Panc1 (cell line): ENCODE measurements at regions not wholly inside any gene's neighbourhood (a gene's known extent, or its start where the extent isn't known, plus 50 kb on each side); places are given as distances from the start of the nearest gene placed in this dataset.

Experiments used
- ATAC-seq: fragments of 200-7000 bp; cut with Tn5 transposase; 2 replicates; pipeline ENCODE4 v1.9.1; 2020; ENCODE audit warnings: mild to moderate bottlenecking, moderate library complexity
- BruUV-seq: library from RNA; stranded (reverse); fragments of 400-500 nt; replicated peaks from 2 replicates; lab custom pipeline; 2021; lab: Mats Ljungman, UMichigan
- CTCF ChIA-PET: fragments of 300-600 bp; sonication (Branson Sonifier 250); formaldehyde crosslinking; loops from one replicate; lab custom pipeline; 2022; ENCODE audit warnings: antibody characterized with exemption; lab: Charles Lee
- POLR2A ChIA-PET: fragments of 300-600 bp; sonication (Branson Sonifier 250); formaldehyde crosslinking; loops from one replicate; lab custom pipeline; 2022; ENCODE audit warnings: antibody characterized with exemption; lab: Charles Lee
- DNase-seq: peaks from one replicate; pipeline ENCODE4 v3.0.0-alpha.2; 2010; ENCODE audit warnings: low read depth, low spot score
- H3K27ac ChIP-seq: 2 replicates; pipeline ENCODE4 v1.5.1; 2011; ENCODE audit warnings: mild to moderate bottlenecking, low read length, inconsistent platforms
- H3K27me3 ChIP-seq: fragments of 200-500 bp; sonication (Bioruptor generic); 2 replicates; pipeline ENCODE4 v1.6.0; 2014; ENCODE audit warnings: low read length, inconsistent platforms; ENCODE audit not compliant: control insufficient read depth, insufficient read depth
- H3K36me3 ChIP-seq: fragments of 200-500 bp; sonication (Bioruptor generic); 2 replicates; pipeline ENCODE4 v1.5.1; 2014; ENCODE audit warnings: inconsistent platforms, mild to moderate bottlenecking, low read length, moderate library complexity; ENCODE audit not compliant: control insufficient read depth, insufficient read depth
- H3K4me1 ChIP-seq: 2 replicates; pipeline ENCODE4 v1.5.1; 2011; ENCODE audit warnings: inconsistent platforms, mild to moderate bottlenecking, low read length, moderate library complexity; ENCODE audit not compliant: control insufficient read depth, insufficient read depth
- H3K4me3 ChIP-seq, 2 experiments: 2 replicates each; pipeline ENCODE4 v1.5.1; 2011 to 2012; ENCODE audit warnings: low read depth in 2 of 2, low read length in 2 of 2, mild to moderate bottlenecking in 2 of 2, inconsistent platforms in 1 of 2, moderate library complexity in 1 of 2
- H3K9me3 ChIP-seq: fragments of 200-500 bp; sonication (Bioruptor generic); 2 replicates; pipeline ENCODE4 v1.5.1; 2014; ENCODE audit warnings: low read depth, mild to moderate bottlenecking, inconsistent platforms, low read length, moderate library complexity; ENCODE audit not compliant: control insufficient read depth, insufficient read depth
- CTCF ChIP-seq: fragments of 450-650 bp; IDR thresholded peaks from 2 replicates; pipeline ENCODE4 v1.5.1; 2017; ENCODE audit warnings: mild to moderate bottlenecking
- POLR2AphosphoS5 ChIP-seq: IDR thresholded peaks from 2 replicates; pipeline ENCODE4 v1.6.1; 2012; ENCODE audit warnings: mild to moderate bottlenecking, low read depth, low read length, moderate library complexity
- REST ChIP-seq, 2 experiments: IDR thresholded peaks; 2 replicates each; pipeline ENCODE4 v1.6.1; 2011 to 2012; ENCODE audit warnings: low read depth in 2 of 2, control low read depth in 1 of 2, low read length in 1 of 2, mild to moderate bottlenecking in 1 of 2, moderate library complexity in 1 of 2; ENCODE audit not compliant: insufficient read depth in 1 of 2
- SIN3A ChIP-seq: IDR thresholded peaks from 2 replicates; pipeline ENCODE4 v1.6.1; 2012; ENCODE audit warnings: low read depth, mild to moderate bottlenecking, low read length, moderate library complexity, borderline replicate concordance; ENCODE audit not compliant: insufficient read depth
- TCF7L2 ChIP-seq: IDR thresholded peaks from 2 replicates; pipeline ENCODE4 v1.6.1; 2011; ENCODE audit warnings: mild to moderate bottlenecking, low read depth, low read length, inconsistent platforms
- in situ Hi-C: cut with HindIII; loops from 2 replicates; pipeline ENCODE4 v1.10.0; 2016; ENCODE audit warnings: low sequenced_read_pairs, low pct_unique_long_range_greater_than_20kb
- intact Hi-C: fragments of 100-400 bp; cut with micrococcal nuclease; formaldehyde crosslinking; loops from one replicate; pipeline ENCODE4 v1.10.0; 2022; ENCODE audit not compliant: unreplicated experiment

GRCh38 chr1:96926176-96926575 is 204.6 kb downstream of the PTBP2 start:
- CTCF ChIA-PET, result no interaction called here
- BruUV-seq, result no TSS peak
- no peak for ATAC-seq
- DNase-seq, result no peak
- H3K27me3 ChIP-seq, result no peaks in the 10 kb centered on the region
- H3K4me3 ChIP-seq, result no peak overlapping the region
- H3K4me1 ChIP-seq, result no peaks in the 10 kb centered on the region
- H3K36me3 ChIP-seq, result no peaks in the 10 kb centered on the region
- intact Hi-C loops, result no loop called here
- in situ Hi-C loops, result no loop called here
- TF ChIP-seq SIN3A, result no peak
- TF ChIP-seq TCF7L2, result no peak
- TF ChIP-seq CTCF, result no peak
- no peak for TF ChIP-seq POLR2AphosphoS5
- TF ChIP-seq REST (IDR thresholded peaks at IDR 0.05; ENCODE audit: insufficient read depth in 1 of 2, low read depth in 2 of 2, low read length in 1 of 2), result no peak
- POLR2A ChIA-PET, result no interaction called here
- no peak overlapping the region for H3K27ac ChIP-seq
- peaks cover 6% of the 10 kb centered on the region; the same call in 1 of the 2 replicates for H3K9me3 ChIP-seq

- Histone ChIP-seq H3K4me3 (no peak overlapping the region), H3K27me3 (no peaks in the 10 kb centered on the region), H3K36me3 (no peaks in the 10 kb centered on the region), H3K4me1 (no peaks in the 10 kb centered on the region), H3K9me3 (peaks cover 6% of the 10 kb centered on the region; the same call in 1 of the 2 replicates), H3K27ac (no peak overlapping the region)
- in situ Hi-C loops (no loop called here), intact Hi-C loops (no loop called here)
- BruUV-seq, result no TSS peak
- POLR2A ChIA-PET, result no interaction called here
- no peak for ATAC-seq
- CTCF ChIA-PET, result no interaction called here
- TF ChIP-seq TCF7L2 (no peak), SIN3A (no peak), CTCF (no peak), REST (IDR thresholded peaks at IDR 0.05; ENCODE audit: insufficient read depth in 1 of 2, low read depth in 2 of 2, low read length in 1 of 2) (no peak)
- DNase-seq, result no peak
These were observed 205.5 kb downstream of the PTBP2 start for GRCh38 chr1:96927125-96927524.
